H1 (cell line): ENCODE measurements at regions not wholly inside any gene's neighbourhood (a gene's known extent, or its start where the extent isn't known, plus 50 kb on each side); places are given as distances from the start of the nearest gene placed in this dataset.

ENCODE experiments used
- CTCF ChIA-PET: fragments of 300-600 bp; sonication (Branson Sonifier 250); formaldehyde crosslinking; loops from one replicate; lab custom pipeline; 2021; ENCODE audit not compliant: partially characterized antibody; lab: Charles Lee
- POLR2A ChIA-PET: fragments of 300-600 bp; sonication (Branson Sonifier 250); formaldehyde crosslinking; loops from one replicate; lab custom pipeline; 2021; ENCODE audit warnings: inconsistent platforms; ENCODE audit not compliant: partially characterized antibody; lab: Charles Lee
- DNase-seq, 2 experiments: peaks; one replicate each; pipeline versions ENCODE4 v3.0.0 to v3.0.0-alpha.2; 2010 to 2022; ENCODE audit warnings: low spot score in 2 of 2, low read depth in 1 of 2, mixed read lengths in 1 of 2
- FAIRE-seq: peaks from 2 replicates; lab custom pipeline; 2011; peaks lifted over from hg19 to GRCh38; lab: Jason Lieb, UNC
- H2AFZ ChIP-seq: 2 replicates; pipeline ENCODE4 v1.8.1; 2012; ENCODE audit warnings: low read length, inconsistent platforms
- H2AK5ac ChIP-seq: 2 replicates; pipeline ENCODE4 v1.6.1; 2013; ENCODE audit warnings: low read depth, low read length
- H2BK120ac ChIP-seq: replicated peaks from 2 replicates; pipeline ENCODE3; 2013; ENCODE audit warnings: low read depth, low read length, inconsistent platforms
- H2BK12ac ChIP-seq: 2 replicates; pipeline ENCODE4 v1.6.1; 2013; ENCODE audit warnings: low read depth, low read length
- H2BK15ac ChIP-seq: 2 replicates; pipeline ENCODE4 v1.6.1; 2013; ENCODE audit warnings: low read length
- H2BK20ac ChIP-seq: 2 replicates; pipeline ENCODE4 v1.6.1; 2013; ENCODE audit warnings: low read length
- H2BK5ac ChIP-seq: 2 replicates; pipeline ENCODE4 v1.6.1; 2013; ENCODE audit warnings: low read depth, low read length
- H3K14ac ChIP-seq: 2 replicates; pipeline ENCODE4 v1.6.1; 2013; ENCODE audit warnings: inconsistent platforms; ENCODE audit not compliant: insufficient read length
- H3K18ac ChIP-seq: 2 replicates; pipeline ENCODE4 v1.6.1; 2013; ENCODE audit warnings: low read length; ENCODE audit errors: extremely low read depth
- H3K23ac ChIP-seq: 2 replicates; pipeline ENCODE4 v1.6.1; 2013; ENCODE audit warnings: inconsistent platforms; ENCODE audit not compliant: insufficient read length
- H3K23me2 ChIP-seq: 2 replicates; pipeline ENCODE4 v1.6.1; 2013; ENCODE audit warnings: low read depth, low read length
- H3K27ac ChIP-seq: 2 replicates; pipeline ENCODE4 v1.6.1; 2011; ENCODE audit warnings: low read depth, low read length, inconsistent platforms
- H3K27me3 ChIP-seq, 4 experiments: replicated peaks in 1 of 4; 1 replicate in 1 of 4; 2 replicates in 3 of 4; pipeline versions ENCODE4 v1.6.1 to v1.8.1; 2011 to 2013; ENCODE audit warnings: low read length in 3 of 4, mild to moderate bottlenecking in 3 of 4, inconsistent platforms in 2 of 4, mixed read lengths in 2 of 4, moderate library complexity in 1 of 4; ENCODE audit not compliant: control insufficient read depth in 3 of 4, insufficient read depth in 3 of 4; ENCODE audit errors: extremely low read depth in 1 of 4
- H3K36me3 ChIP-seq, 4 experiments: 2 replicates each; pipeline versions ENCODE4 v1.6.1 to v1.8.1; 2011 to 2013; ENCODE audit warnings: mild to moderate bottlenecking in 4 of 4, low read length in 3 of 4, moderate library complexity in 2 of 4, control low read depth in 1 of 4, inconsistent platforms in 1 of 4; ENCODE audit not compliant: insufficient read depth in 4 of 4, control insufficient read depth in 2 of 4
- H3K4ac ChIP-seq: replicated peaks from 2 replicates; pipeline ENCODE3; 2013; ENCODE audit warnings: low read length, low read depth, mixed read lengths, inconsistent platforms; ENCODE audit not compliant: insufficient read length
- H3K4me1 ChIP-seq, 4 experiments: replicated peaks in 1 of 4; 1 replicate in 1 of 4; 2 replicates in 3 of 4; pipeline versions ENCODE4 v1.6.1 to v1.8.1; 2011 to 2013; ENCODE audit warnings: low read length in 3 of 4, inconsistent platforms in 2 of 4, mixed read lengths in 1 of 4; ENCODE audit not compliant: insufficient read depth in 4 of 4, control insufficient read depth in 3 of 4
- H3K4me2 ChIP-seq, 2 experiments: 2 replicates each; pipeline versions ENCODE4 v1.6.1 to v1.8.1; 2011 to 2013; ENCODE audit warnings: low read depth in 2 of 2, low read length in 2 of 2, control low read depth in 1 of 2, inconsistent platforms in 1 of 2, mild to moderate bottlenecking in 1 of 2; ENCODE audit not compliant: insufficient read depth in 1 of 2
- H3K4me3 ChIP-seq, 4 experiments: fragments of 200-600, 300-600 bp in 1 of 4; sonication (generic), shearing (Covaris generic), sonication (Bioruptor Twin) in 1 of 4; 2 replicates each; pipeline versions ENCODE4 v1.5.1 to v1.8.1; 2011 to 2016; ENCODE audit warnings: low read length in 4 of 4, low read depth in 3 of 4, control low read depth in 2 of 4, inconsistent platforms in 2 of 4, mild to moderate bottlenecking in 2 of 4, mixed read lengths in 1 of 4, moderate library complexity in 1 of 4; ENCODE audit not compliant: insufficient read depth in 2 of 4; ENCODE audit errors: extremely low read depth in 1 of 4
- H3K56ac ChIP-seq: replicated peaks from 2 replicates; pipeline ENCODE3; 2013; ENCODE audit warnings: low read depth, mild to moderate bottlenecking, mixed read lengths, low read length, inconsistent platforms; ENCODE audit not compliant: insufficient read length
- H3K79me1 ChIP-seq: 2 replicates; pipeline ENCODE4 v1.6.1; 2013; ENCODE audit warnings: low read depth, low read length, control low read depth
- H3K79me2 ChIP-seq, 2 experiments: 2 replicates each; pipeline versions ENCODE4 v1.6.1 to v1.8.1; 2012 to 2013; ENCODE audit warnings: low read length in 2 of 2, mild to moderate bottlenecking in 2 of 2, inconsistent platforms in 1 of 2; ENCODE audit not compliant: insufficient read depth in 2 of 2, control insufficient read depth in 1 of 2
- H3K9ac ChIP-seq, 4 experiments: replicated peaks in 1 of 4; 1 replicate in 1 of 4; 2 replicates in 3 of 4; pipeline versions ENCODE4 v1.6.1 to v1.8.1; 2011 to 2013; ENCODE audit warnings: low read depth in 3 of 4, low read length in 3 of 4, control low read depth in 2 of 4, mild to moderate bottlenecking in 2 of 4, moderate library complexity in 2 of 4, inconsistent platforms in 1 of 4; ENCODE audit errors: extremely low read depth in 1 of 4
- H3K9me3 ChIP-seq, 2 experiments: 2 replicates each; pipeline versions ENCODE4 v1.6.1 to v1.8.1; 2012 to 2013; ENCODE audit warnings: mild to moderate bottlenecking in 2 of 2, moderate library complexity in 2 of 2, control low read depth in 1 of 2, inconsistent platforms in 1 of 2, low read depth in 1 of 2, low read length in 1 of 2, mixed read lengths in 1 of 2; ENCODE audit not compliant: insufficient read depth in 2 of 2
- H4K20me1 ChIP-seq, 2 experiments: replicated peaks in 1 of 2; 2 replicates each; pipeline versions ENCODE3 to v1.8.1; 2011 to 2013; ENCODE audit warnings: inconsistent platforms in 2 of 2, low read length in 2 of 2, mild to moderate bottlenecking in 1 of 2; ENCODE audit not compliant: insufficient read depth in 2 of 2, control insufficient read depth in 1 of 2
- H4K5ac ChIP-seq: 2 replicates; pipeline ENCODE4 v1.6.1; 2013; ENCODE audit warnings: low read length, low read depth, mixed read lengths, inconsistent platforms; ENCODE audit not compliant: insufficient read length
- H4K8ac ChIP-seq: 2 replicates; pipeline ENCODE4 v1.8.0; 2013; ENCODE audit warnings: mild to moderate bottlenecking, moderate library complexity, low read length, inconsistent platforms; ENCODE audit not compliant: insufficient read depth; ENCODE audit errors: extremely low read depth
- H4K91ac ChIP-seq: replicated peaks from 2 replicates; pipeline ENCODE3; 2013; ENCODE audit warnings: low read length, mixed read lengths, inconsistent platforms; ENCODE audit not compliant: insufficient read length
- CBX5 ChIP-seq: fragments of 300-800, 300-1000 bp; sonication (generic); IDR thresholded peaks from 2 replicates; pipeline ENCODE4 v1.7.1; 2016; ENCODE audit warnings: antibody characterized with exemption, low read length, low read depth
- EZH2 ChIP-seq: fragments of 200-600 bp; sonication (generic); IDR thresholded peaks from 2 replicates; pipeline ENCODE4 v1.7.1; 2012; ENCODE audit warnings: low read depth, mild to moderate bottlenecking, moderate library complexity, low read length, inconsistent platforms; ENCODE audit not compliant: severe bottlenecking
- HDAC6 ChIP-seq: IDR thresholded peaks from one replicate; pipeline ENCODE4 v1.7.1; 2012; ENCODE audit warnings: low read depth, mild to moderate bottlenecking, inconsistent platforms, low read length, moderate library complexity
- NRF1 ChIP-seq: IDR thresholded peaks from 2 replicates; pipeline ENCODE4 v1.6.1; 2011; ENCODE audit warnings: mild to moderate bottlenecking, low read depth, low read length, improper control_type of control experiment
- RFX5 ChIP-seq: IDR thresholded peaks from 2 replicates; pipeline ENCODE4 v1.6.1; 2011; ENCODE audit warnings: low read depth, low read length, improper control_type of control experiment, borderline replicate concordance
- RNF2 ChIP-seq: fragments of 200-900, 300-1000 bp; sonication (generic); IDR thresholded peaks from 2 replicates; pipeline ENCODE4 v1.7.1; 2016; ENCODE audit warnings: borderline replicate concordance, low read depth, mild to moderate bottlenecking, antibody characterized with exemption, low read length; ENCODE audit not compliant: poor library complexity, severe bottlenecking; ENCODE audit errors: missing control alignments
- RXRA ChIP-seq: IDR thresholded peaks from 2 replicates; pipeline ENCODE4 v1.6.1; 2011; ENCODE audit warnings: low read depth, mild to moderate bottlenecking, low read length, moderate library complexity; ENCODE audit not compliant: insufficient read depth
- SAP30 ChIP-seq: fragments of 300-600 bp; sonication (generic); IDR thresholded peaks from 2 replicates; pipeline ENCODE4 v1.7.1; 2012; ENCODE audit warnings: low read length, moderate library complexity, mild to moderate bottlenecking, inconsistent platforms; ENCODE audit not compliant: insufficient read depth, insufficient replicate concordance
- SIN3A ChIP-seq, 2 experiments: IDR thresholded peaks in 1 of 2; conservative IDR thresholded peaks in 1 of 2; 2 replicates each; pipeline ENCODE4 v1.6.1; 2011 to 2012; ENCODE audit warnings: low read length in 2 of 2, improper control_type of control experiment in 1 of 2, low read depth in 1 of 2, mild to moderate bottlenecking in 1 of 2
- SP1 ChIP-seq: IDR thresholded peaks from 2 replicates; pipeline ENCODE4 v1.6.1; 2011; ENCODE audit warnings: low read depth, low read length
- TBP ChIP-seq: IDR thresholded peaks from 2 replicates; pipeline ENCODE4 v1.6.1; 2011; ENCODE audit warnings: low read depth, low read length, improper control_type of control experiment
- WGBS, 2 experiments: shearing (Covaris generic) in 1 of 2; methylation state at CpG; one replicate each; pipeline versions ENCODE4 v1.1.6 to v1.1.7; 2013 to 2015; ENCODE audit warnings: low lambda C conversion rate in 2 of 2, mixed read lengths in 2 of 2, inconsistent platforms in 1 of 2, low coverage in 1 of 2, missing lambda C conversion rate in 1 of 2; ENCODE audit not compliant: insufficient replicate concordance in 2 of 2, insufficient coverage in 1 of 2, insufficient read length in 1 of 2; ENCODE audit errors: extremely low coverage in 1 of 2, missing lambda C conversion rate in 1 of 2; 5-methylcytosine and 5-hydroxymethylcytosine counted together

- H3K79me2 ChIP-seq: no peaks in the 10 kb centered on the region
- TF ChIP-seq HDAC6 (no peak), TBP (no peak), CBX5 (no peak), RNF2 (no peak), SAP30 (no peak), NRF1 (no peak), EZH2 (no peak), RFX5 (no peak), RXRA (no peak), SIN3A (conservative IDR thresholded peaks at IDR 0.05 in 1 of 2, IDR thresholded peaks at IDR 0.05 in 1 of 2; ENCODE audit: low read depth in 1 of 2, low read length in 2 of 2) (no peak), SP1 (no peak)
Observed at GRCh38 chr11:8777907-8778767, 95.5 kb downstream of the RPL27A start.

More at GRCh38 chr11:8777907-8778767, 95.5 kb downstream of the RPL27A start:
- no peak overlapping the region for H3K14ac ChIP-seq
- H4K8ac ChIP-seq: no peak overlapping the region
- no peak overlapping the region for H3K56ac ChIP-seq
- no peak overlapping the region for H4K91ac ChIP-seq
- FAIRE-seq (no peak), DNase-seq (no peak)
- no peaks in the 10 kb centered on the region for H3K23me2 ChIP-seq
- no peak overlapping the region; the same call in 1 of the 2 replicates for H2BK5ac ChIP-seq
- H3K4me1 ChIP-seq: peaks cover 0 to 1% (median 0%) of the 10 kb centered on the region in 4 experiments; a peak in 1 of 7 replicates
- WGBS, 2 experiments: 84% methylated on average over 8 of the region's 8 CpGs; no CpG with 5 or more reads in 1 of the 2 experiments
- H4K5ac ChIP-seq: no peak overlapping the region
- H3K23ac ChIP-seq: no peak overlapping the region
- H3K4me2 ChIP-seq: no peak overlapping the region
- no peak overlapping the region for H3K4me3 ChIP-seq
- H3K27me3 ChIP-seq: no peaks in the 10 kb centered on the region
- H3K9ac ChIP-seq: no peak overlapping the region
- POLR2A ChIA-PET: interaction anchor here (0.9 to 1.6 kb wide), 4 partner anchors 8 to 134 kb away, joined by 3 to 4 read pairs (median 3); partner anchors contain the start of genes RPL27A and TRIM66
- H3K36me3 ChIP-seq: no peaks in the 10 kb centered on the region
- CTCF ChIA-PET: interaction anchor here (0.6 to 2.4 kb wide), 9 partner anchors 9 to 294 kb away, joined by 3 to 11 read pairs (median 3); a partner anchor contains a TSS
- H2BK12ac ChIP-seq: no peak overlapping the region
- H4K20me1 ChIP-seq: no peaks in the 10 kb centered on the region
- H3K79me1 ChIP-seq: peaks cover 2% of the 10 kb centered on the region; the same call in 1 of the 2 replicates
- H2BK15ac ChIP-seq: no peak overlapping the region
- H2AK5ac ChIP-seq: no peak overlapping the region
- H2AFZ ChIP-seq: no peak overlapping the region
- no peak overlapping the region for H3K27ac ChIP-seq
- no peak overlapping the region for H3K4ac ChIP-seq
- H3K9me3 ChIP-seq: no peaks in the 10 kb centered on the region
- H2BK20ac ChIP-seq: no peak overlapping the region; the same call in 1 of the 2 replicates
- H3K18ac ChIP-seq: no peak overlapping the region
- H2BK120ac ChIP-seq: no peak overlapping the region
